Testis (tissue), 2 donors: ENCODE measurements at regions not wholly inside any gene's neighbourhood (a gene's known extent, or its start where the extent isn't known, plus 50 kb on each side); places are given as distances from the start of the nearest gene placed in this dataset.
A peak's percentile ranks its signal among the peaks of the same experiment; 100 is the strongest.

Source experiments
- DNase-seq: peaks from one replicate; pipeline ENCODE4 v3.0.0-alpha.2; 2019
- H3K27ac ChIP-seq, 2 donors: fragments of 200-600 bp; sonication (generic); one replicate each; pipeline ENCODE4 v1.5.1; 2019
- H3K27me3 ChIP-seq: fragments of 200-600 bp; sonication (generic); one replicate; pipeline ENCODE4 v1.5.1; 2019
- H3K36me3 ChIP-seq: fragments of 200-600 bp; sonication (generic); one replicate; pipeline ENCODE4 v1.5.1; 2017; ENCODE audit warnings: low read depth; ENCODE audit errors: missing control alignments
- H3K4me1 ChIP-seq: fragments of 200-600 bp; sonication (generic); one replicate; pipeline ENCODE4 v1.5.1; 2019
- H3K4me3 ChIP-seq, 2 donors: fragments of 200-600 bp; sonication (generic); one replicate each; pipeline ENCODE4 v1.5.1; 2017 to 2019
- H3K9me3 ChIP-seq: fragments of 200-600 bp; sonication (generic); one replicate; pipeline ENCODE4 v1.5.1; 2017
- CTCF ChIP-seq, 3 experiments: fragments of 450-650 bp in 2 of 3; fragments of 200-600 bp in 1 of 3; sonication (generic) in 1 of 3; IDR thresholded peaks; one replicate each; pipeline ENCODE4 v1.5.1; 2016 to 2019; ENCODE audit warnings: antibody characterized with exemption in 3 of 3, mild to moderate bottlenecking in 2 of 3, moderate library complexity in 1 of 3
- POLR2A ChIP-seq: fragments of 450-650 bp; IDR thresholded peaks from one replicate; pipeline ENCODE4 v1.6.1; 2017; ENCODE audit warnings: antibody characterized with exemption, mild to moderate bottlenecking, moderate library complexity
- WGBS, 2 donors: methylation state at CpG; one replicate each; pipeline ENCODE4 v1.1.5; 2018; 5-methylcytosine and 5-hydroxymethylcytosine counted together
- intact Hi-C: fragments of 100-400 bp; cut with DNase I; formaldehyde crosslinking; loops from one replicate; pipeline ENCODE4 v1.15.1; 2023; ENCODE audit warnings: low total_unique reads

DNA sequence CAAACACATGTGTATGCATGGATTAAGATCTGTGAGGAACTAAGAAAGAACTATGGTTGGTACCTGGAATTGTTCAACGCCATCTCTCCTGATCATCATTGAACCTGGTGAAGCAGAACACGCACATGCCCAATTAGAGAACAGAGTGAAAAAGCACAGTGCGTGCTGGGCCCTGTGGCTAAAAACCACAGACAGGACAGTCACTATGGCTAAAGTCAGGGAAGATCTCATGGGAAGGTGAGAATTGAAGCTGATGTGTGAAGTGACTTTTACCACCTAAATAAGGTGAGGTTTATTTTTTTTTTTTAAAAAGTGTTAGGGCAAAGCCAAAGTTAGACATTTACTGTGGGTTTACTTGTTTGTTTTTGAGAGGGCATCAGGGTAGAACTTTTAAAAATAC lies 215.0 kb downstream of the SLC38A4 start:
- H3K4me3 ChIP-seq: no peak overlapping the region
- H3K36me3 ChIP-seq: no peaks in the 10 kb centered on the region
- no peaks in the 10 kb centered on the region for H3K9me3 ChIP-seq
- no peak overlapping the region for H3K27ac ChIP-seq
- no peak for DNase-seq
- no peaks in the 10 kb centered on the region for H3K27me3 ChIP-seq
- H3K4me1 ChIP-seq: peaks cover 3% of the 10 kb centered on the region
- 93 to 94% methylated on average over 3 of the region's 3 CpGs for WGBS, 2 donors
- intact Hi-C loops: no loop called here
- TF ChIP-seq POLR2A: no peak
- TF ChIP-seq CTCF (IDR thresholded peaks at IDR 0.05): no peak

- H3K9me3 ChIP-seq: no peaks in the 10 kb centered on the region
- intact Hi-C loops: no loop called here
- H3K27ac ChIP-seq: peak overlapping the region in 1 of 2 donors; percentile 48
- TF ChIP-seq POLR2A (no peak), CTCF (IDR thresholded peaks at IDR 0.05) (no peak)
- peaks cover 3% of the 10 kb centered on the region for H3K4me1 ChIP-seq
- WGBS, 2 donors: 81 to 85% methylated on average over 2 of the region's 2 CpGs
- DNase-seq: no peak
- no peak overlapping the region for H3K4me3 ChIP-seq
- no peaks in the 10 kb centered on the region for H3K27me3 ChIP-seq
- H3K36me3 ChIP-seq: no peaks in the 10 kb centered on the region
Observed at GRCh38 chr12:46609674-46610073, 216.1 kb downstream of the SLC38A4 start.

GRCh38 chr12:46609273-46609623 lies 216.5 kb downstream of the SLC38A4 start:
- no peak overlapping the region for H3K4me3 ChIP-seq
- no peak for TF ChIP-seq CTCF (IDR thresholded peaks at IDR 0.05)
- H3K36me3 ChIP-seq: no peaks in the 10 kb centered on the region
- H3K4me1 ChIP-seq: peaks cover 3% of the 10 kb centered on the region
- WGBS, 2 donors: 41 to 57% methylated on average over 1 of the region's 1 CpG
- H3K9me3 ChIP-seq: no peaks in the 10 kb centered on the region
- H3K27ac ChIP-seq: peak overlapping the region in 1 of 2 donors; percentile 48
- DNase-seq: no peak
- intact Hi-C loops: no loop called here
- H3K27me3 ChIP-seq: no peaks in the 10 kb centered on the region

DNA sequence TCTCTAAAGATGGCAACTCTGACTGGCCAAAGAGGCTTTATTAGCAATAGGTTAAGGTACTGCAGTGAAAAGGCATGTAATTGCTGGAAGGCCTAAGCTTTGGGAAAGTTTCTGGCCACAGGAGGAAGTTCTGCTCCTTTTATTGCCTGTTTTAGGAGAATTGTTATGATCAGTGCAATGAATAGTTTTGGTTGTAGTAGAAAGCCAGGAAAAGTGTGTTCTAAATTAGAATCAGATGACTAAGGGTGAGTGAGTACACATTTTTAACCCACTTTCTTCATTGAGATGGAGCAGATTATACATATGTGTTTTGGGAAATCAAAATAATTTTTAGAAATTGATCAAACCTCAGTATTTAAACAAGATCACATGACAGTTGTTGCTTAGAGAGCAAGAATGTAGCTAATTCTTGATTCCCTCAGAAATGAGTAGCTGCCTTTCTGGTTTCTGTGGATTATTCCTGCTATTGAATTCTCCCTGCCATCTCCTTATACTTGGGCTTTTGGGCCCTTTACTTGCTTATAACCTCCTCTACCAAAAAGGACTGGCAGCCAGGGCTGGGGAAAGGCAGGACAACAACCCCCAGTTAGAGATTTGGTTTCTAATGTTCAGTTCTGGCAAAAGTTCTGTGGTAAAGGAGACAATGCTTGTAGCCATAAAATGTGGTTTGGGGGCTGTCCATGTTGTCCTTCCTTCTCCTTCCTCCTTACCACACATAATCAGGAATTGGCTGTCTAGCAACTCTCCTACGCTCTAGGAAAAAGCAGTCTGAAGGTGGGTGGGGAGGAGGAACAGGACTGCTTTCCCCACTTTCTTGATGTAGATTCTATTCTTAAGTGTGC lies 217.1 kb downstream of the SLC38A4 start:
- intact Hi-C loops: no loop called here
- no peak for DNase-seq

More for the DNA sequence above, 217.1 kb downstream of the SLC38A4 start:
- Histone ChIP-seq H3K4me3 (no peak overlapping the region), H3K4me1 (peaks cover 3% of the 10 kb centered on the region), H3K9me3 (no peaks in the 10 kb centered on the region), H3K27ac (peak overlapping the region; percentile 43 to 48), H3K27me3 (no peaks in the 10 kb centered on the region), H3K36me3 (no peaks in the 10 kb centered on the region)
- 41 to 60% methylated on average over 1 of the region's 1 CpG for WGBS, 2 donors
- no peak for TF ChIP-seq POLR2A
- no peak for TF ChIP-seq CTCF (IDR thresholded peaks at IDR 0.05)
